ENCODE measurements at regions not wholly inside any gene's neighbourhood (a gene's known extent, or its start where the extent isn't known, plus 50 kb on each side); places are given as distances from the start of the nearest gene placed in this dataset.
"Not testable (repeated sequence)": the region's sequence is repeated elsewhere in the genome, so short reads cannot be mapped to it uniquely, and the experiment has no call there.

- H3K27ac ChIP-seq, result no peak overlapping the region
- H3K27me3 ChIP-seq, result no peaks in the 10 kb centered on the region
- intact Hi-C loops (cut with DNase I), result no loop called here
- H3K4me3 ChIP-seq, result no peak overlapping the region
- no peaks in the 10 kb centered on the region for H3K36me3 ChIP-seq
- no peaks in the 10 kb centered on the region for H3K4me1 ChIP-seq
- no peak for DNase-seq
- no peaks in the 10 kb centered on the region for H3K9me3 ChIP-seq
- TF ChIP-seq, protein P1, sequence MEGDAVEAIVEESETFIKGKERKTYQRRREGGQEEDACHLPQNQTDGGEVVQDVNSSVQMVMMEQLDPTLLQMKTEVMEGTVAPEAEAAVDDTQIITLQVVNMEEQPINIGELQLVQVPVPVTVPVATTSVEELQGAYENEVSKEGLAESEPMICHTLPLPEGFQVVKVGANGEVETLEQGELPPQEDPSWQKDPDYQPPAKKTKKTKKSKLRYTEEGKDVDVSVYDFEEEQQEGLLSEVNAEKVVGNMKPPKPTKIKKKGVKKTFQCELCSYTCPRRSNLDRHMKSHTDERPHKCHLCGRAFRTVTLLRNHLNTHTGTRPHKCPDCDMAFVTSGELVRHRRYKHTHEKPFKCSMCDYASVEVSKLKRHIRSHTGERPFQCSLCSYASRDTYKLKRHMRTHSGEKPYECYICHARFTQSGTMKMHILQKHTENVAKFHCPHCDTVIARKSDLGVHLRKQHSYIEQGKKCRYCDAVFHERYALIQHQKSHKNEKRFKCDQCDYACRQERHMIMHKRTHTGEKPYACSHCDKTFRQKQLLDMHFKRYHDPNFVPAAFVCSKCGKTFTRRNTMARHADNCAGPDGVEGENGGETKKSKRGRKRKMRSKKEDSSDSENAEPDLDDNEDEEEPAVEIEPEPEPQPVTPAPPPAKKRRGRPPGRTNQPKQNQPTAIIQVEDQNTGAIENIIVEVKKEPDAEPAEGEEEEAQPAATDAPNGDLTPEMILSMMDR (IDR thresholded peaks at IDR 0.05), result no peak
- TF ChIP-seq POLR2A (IDR thresholded peaks at IDR 0.05), result no peak
- WGBS (ENCODE audit: insufficient coverage, low coverage, low lambda C conversion rate, missing lambda C conversion rate), result 93% methylated on average over 2 of the region's 2 CpGs
- ATAC-seq, result no peak
Measured at GRCh38 chr12:46064548-46064947, 74.2 kb upstream of the SCAF11 start.

- H3K4me1 ChIP-seq; ATAC-seq; H3K4me3 ChIP-seq; H3K9me3 ChIP-seq; intact Hi-C loops (cut with DNase I); H3K27me3 ChIP-seq; DNase-seq; H3K27ac ChIP-seq; H3K36me3 ChIP-seq: not testable (repeated sequence)
- 87% methylated on average over 7 of the region's 7 CpGs for WGBS (ENCODE audit: insufficient coverage, low coverage, low lambda C conversion rate, missing lambda C conversion rate)
Measured at GRCh38 chr12:46058697-46059096, 68.3 kb upstream of the SCAF11 start.

DNA sequence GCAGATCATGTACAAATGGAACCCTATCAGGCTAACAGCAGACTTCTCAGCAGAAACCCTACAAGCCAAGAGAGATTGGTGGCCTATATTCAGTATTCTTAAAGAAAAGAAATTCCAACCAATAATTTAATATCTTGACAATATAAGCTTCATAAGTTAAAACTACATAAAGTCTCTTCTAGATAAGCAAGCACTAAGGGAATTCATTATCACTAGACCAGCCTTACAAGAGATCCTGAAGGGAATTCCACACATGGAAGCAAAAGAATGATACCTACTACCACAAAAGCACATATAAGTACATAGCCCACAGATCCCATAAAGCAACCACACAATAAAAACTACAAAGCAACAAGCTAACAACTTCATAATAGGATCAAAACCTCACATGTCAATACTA is 60.4 kb upstream of the SCAF11 start:
- no peaks in the 10 kb centered on the region for H3K36me3 ChIP-seq

DNA sequence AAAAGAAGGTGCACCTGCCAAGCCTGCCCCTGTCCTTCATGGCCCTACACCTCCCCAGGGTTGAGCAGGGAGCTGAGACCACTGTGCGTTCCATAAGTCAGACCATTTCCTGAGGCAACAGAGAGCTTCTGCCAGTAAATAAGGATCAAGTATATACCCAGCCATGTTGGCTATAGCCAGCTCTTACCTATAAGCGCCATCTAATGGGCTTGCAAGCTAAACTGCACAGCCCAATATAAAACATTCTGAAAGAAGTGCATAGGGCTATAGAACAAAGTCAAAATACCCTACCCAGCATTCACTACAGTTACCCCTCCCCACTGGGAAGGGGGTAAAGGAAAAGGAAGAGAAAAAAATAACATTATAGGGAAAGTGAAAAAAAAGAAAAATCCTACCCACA is 59.3 kb upstream of the SCAF11 start:
- intact Hi-C loops (cut with DNase I), result no loop called here
- Histone ChIP-seq H3K4me3 (no peak overlapping the region), H3K4me1 (no peaks in the 10 kb centered on the region), H3K9me3 (peaks cover 0 to 12% (median 0%) of the 10 kb centered on the region in 4 donors), H3K36me3 (no peaks in the 10 kb centered on the region), H3K27ac (no peak overlapping the region), H3K27me3 (no peaks in the 10 kb centered on the region)
- DNase-seq (no peak), ATAC-seq (no peak)
- WGBS (ENCODE audit: insufficient coverage, low coverage, low lambda C conversion rate, missing lambda C conversion rate), result 65% methylated on average over 2 of the region's 2 CpGs
- TF ChIP-seq POLR2A (IDR thresholded peaks at IDR 0.05), result no peak
- TF ChIP-seq, protein P1 (IDR thresholded peaks at IDR 0.05), result no peak

More for the DNA sequence above, 60.4 kb upstream of the SCAF11 start:
- Histone ChIP-seq H3K9me3 (peaks cover 0 to 7% (median 0%) of the 10 kb centered on the region in 4 donors), H3K27me3 (no peaks in the 10 kb centered on the region), H3K4me1 (no peaks in the 10 kb centered on the region), H3K27ac (no peak overlapping the region), H3K4me3 (no peak overlapping the region)
- TF ChIP-seq, protein P1 (IDR thresholded peaks at IDR 0.05), result no peak
- no peak for TF ChIP-seq POLR2A (IDR thresholded peaks at IDR 0.05)
- ATAC-seq (no peak), DNase-seq (no peak)
- intact Hi-C loops (cut with DNase I), result no loop called here

GRCh38 chr12:46046436-46046835 is 56.1 kb upstream of the SCAF11 start:
- ATAC-seq (no peak), DNase-seq (no peak)
- TF ChIP-seq, protein P1 (IDR thresholded peaks at IDR 0.05), result no peak
- peaks cover 0 to 12% (median 0%) of the 10 kb centered on the region in 4 donors for H3K9me3 ChIP-seq
- no peaks in the 10 kb centered on the region for H3K36me3 ChIP-seq
- no peak overlapping the region for H3K4me3 ChIP-seq
- WGBS (ENCODE audit: insufficient coverage, low coverage, low lambda C conversion rate, missing lambda C conversion rate), result 73% methylated on average over 1 of the region's 1 CpG
- H3K27me3 ChIP-seq, result no peaks in the 10 kb centered on the region
- intact Hi-C loops (cut with DNase I), result no loop called here
- no peaks in the 10 kb centered on the region for H3K4me1 ChIP-seq
- H3K27ac ChIP-seq, result no peak overlapping the region

Measured in right lobe of liver (tissue), 6 donors.